ENCODE measurements at regions not wholly inside any gene's neighbourhood (a gene's known extent, or its start where the extent isn't known, plus 50 kb on each side); places are given as distances from the start of the nearest gene placed in this dataset.

DNA sequence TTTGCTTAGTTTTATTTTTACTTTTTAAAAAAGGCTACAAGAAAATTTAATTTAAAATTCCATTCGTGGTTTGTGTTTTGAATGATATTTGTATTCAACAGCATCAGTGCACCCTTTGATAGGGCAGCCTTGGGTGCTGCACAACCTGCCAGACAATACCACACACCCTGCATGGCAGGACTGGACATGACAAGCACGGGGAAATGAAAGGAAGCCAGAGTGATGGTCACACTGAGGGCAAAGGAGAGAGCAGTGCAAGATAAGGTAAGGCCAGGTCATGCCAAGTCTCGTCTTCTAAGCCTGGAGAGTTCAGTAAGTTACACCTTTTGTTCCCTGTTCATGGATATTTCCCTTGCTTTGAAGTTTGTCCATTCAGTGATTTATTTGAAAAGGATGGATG, 103.0 kb downstream of the ALDH8A1 start:
- H3K4me1 ChIP-seq = no peaks in the 10 kb centered on the region
- no peak overlapping the region for H3K4me2 ChIP-seq
- POLR2A ChIA-PET = no interaction called here
- H3K9me3 ChIP-seq = no peaks in the 10 kb centered on the region
- no peak overlapping the region for H3K4me3 ChIP-seq
- CTCF ChIA-PET = no interaction called here
- WGBS (ENCODE audit: missing lambda C conversion rate) = 46% methylated on average over 3 of the region's 3 CpGs
- DNase-seq (ENCODE audit: low read depth in 1 of 2, low spot score in 1 of 2) = no peak
- FAIRE-seq = no peak
- TF ChIP-seq NFE2L2 (conservative IDR thresholded peaks at IDR 0.05; ENCODE audit: low read length) (no peak), ZC3H11A (IDR thresholded peaks at IDR 0.05) (no peak), MYC (IDR thresholded peaks at IDR 0.05; ENCODE audit: borderline replicate concordance, low read length) (no peak), ESRRA (IDR thresholded peaks at IDR 0.05; ENCODE audit: borderline replicate concordance, low read length) (no peak), TP53 (CRISPR knock-in tag; IDR thresholded peaks at IDR 0.05) (no peak), EHMT2 (IDR thresholded peaks at IDR 0.05; ENCODE audit: low read depth) (no peak), RAD21 (conservative IDR thresholded peaks at IDR 0.05 in 1 of 2, IDR thresholded peaks at IDR 0.05 in 1 of 2) (no peak), RCOR1 (IDR thresholded peaks at IDR 0.05; ENCODE audit: low read depth, low read length) (no peak), MAFK (IDR thresholded peaks at IDR 0.05; ENCODE audit: partially characterized antibody) (no peak), FOXS1 (CRISPR knock-in tag; IDR thresholded peaks at IDR 0.05) (no peak)
- TF ChIP-seq, protein P1, sequence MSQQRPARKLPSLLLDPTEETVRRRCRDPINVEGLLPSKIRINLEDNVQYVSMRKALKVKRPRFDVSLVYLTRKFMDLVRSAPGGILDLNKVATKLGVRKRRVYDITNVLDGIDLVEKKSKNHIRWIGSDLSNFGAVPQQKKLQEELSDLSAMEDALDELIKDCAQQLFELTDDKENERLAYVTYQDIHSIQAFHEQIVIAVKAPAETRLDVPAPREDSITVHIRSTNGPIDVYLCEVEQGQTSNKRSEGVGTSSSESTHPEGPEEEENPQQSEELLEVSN (IDR thresholded peaks at IDR 0.05; ENCODE audit: borderline replicate concordance, low read depth) = no peak
- TF ChIP-seq, protein P2, sequence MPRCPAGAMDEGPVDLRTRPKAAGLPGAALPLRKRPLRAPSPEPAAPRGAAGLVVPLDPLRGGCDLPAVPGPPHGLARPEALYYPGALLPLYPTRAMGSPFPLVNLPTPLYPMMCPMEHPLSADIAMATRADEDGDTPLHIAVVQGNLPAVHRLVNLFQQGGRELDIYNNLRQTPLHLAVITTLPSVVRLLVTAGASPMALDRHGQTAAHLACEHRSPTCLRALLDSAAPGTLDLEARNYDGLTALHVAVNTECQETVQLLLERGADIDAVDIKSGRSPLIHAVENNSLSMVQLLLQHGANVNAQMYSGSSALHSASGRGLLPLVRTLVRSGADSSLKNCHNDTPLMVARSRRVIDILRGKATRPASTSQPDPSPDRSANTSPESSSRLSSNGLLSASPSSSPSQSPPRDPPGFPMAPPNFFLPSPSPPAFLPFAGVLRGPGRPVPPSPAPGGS (IDR thresholded peaks at IDR 0.05) = no peak
- ATAC-seq = no peak
- H3K27ac ChIP-seq = no peak overlapping the region

DNA sequence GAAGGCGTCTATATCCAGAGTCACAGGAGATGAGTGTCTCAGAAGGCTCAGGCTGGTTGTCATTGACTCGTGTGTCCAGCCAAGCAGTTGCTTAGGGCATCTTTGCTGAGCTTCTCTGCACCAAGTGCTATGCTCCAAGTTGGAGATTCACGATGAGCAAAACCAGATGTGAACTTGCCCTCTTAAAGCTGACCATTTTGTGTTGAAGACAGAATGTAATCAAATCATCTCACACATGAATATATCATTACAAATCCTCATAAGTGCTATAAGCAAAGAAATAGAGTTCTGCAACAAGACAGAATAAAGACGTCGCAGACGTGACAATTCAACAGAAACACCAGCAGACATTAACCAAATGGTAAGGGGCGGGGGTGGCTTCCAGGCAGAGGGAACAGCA, 103.9 kb downstream of the ALDH8A1 start:
- H3K9me3 ChIP-seq = no peaks in the 10 kb centered on the region
- ChIA-PET POLR2A (no interaction called here), CTCF (interaction anchor here (1.3 kb wide), 1 partner anchor 94 kb away, joined by 5 read pairs; no protein-coding TSS in a partner anchor)
- no peak overlapping the region for H3K4me3 ChIP-seq
- TF ChIP-seq POLR2A (IDR thresholded peaks at IDR 0.05; ENCODE audit: low read length) = no peak
- no peak for TF ChIP-seq PHF8 (IDR thresholded peaks at IDR 0.05; ENCODE audit: borderline replicate concordance, low read depth)
- no peak for TF ChIP-seq KDM1A (IDR thresholded peaks at IDR 0.05; ENCODE audit: low read depth)
- no peak for TF ChIP-seq HOXB13 (CRISPR knock-in tag; IDR thresholded peaks at IDR 0.05; ENCODE audit: low read depth)
- TF ChIP-seq NR3C1 (IDR thresholded peaks at IDR 0.05) = no peak
- WGBS (ENCODE audit: missing lambda C conversion rate) = 87% methylated on average over 7 of the region's 7 CpGs
- H3K4me2 ChIP-seq = no peak overlapping the region
- ATAC-seq = no peak
- FAIRE-seq = no peak
- H3K4me1 ChIP-seq = no peaks in the 10 kb centered on the region
- H3K27ac ChIP-seq = no peak overlapping the region
- DNase-seq (ENCODE audit: low read depth in 1 of 2, low spot score in 1 of 2) = no peak

DNA sequence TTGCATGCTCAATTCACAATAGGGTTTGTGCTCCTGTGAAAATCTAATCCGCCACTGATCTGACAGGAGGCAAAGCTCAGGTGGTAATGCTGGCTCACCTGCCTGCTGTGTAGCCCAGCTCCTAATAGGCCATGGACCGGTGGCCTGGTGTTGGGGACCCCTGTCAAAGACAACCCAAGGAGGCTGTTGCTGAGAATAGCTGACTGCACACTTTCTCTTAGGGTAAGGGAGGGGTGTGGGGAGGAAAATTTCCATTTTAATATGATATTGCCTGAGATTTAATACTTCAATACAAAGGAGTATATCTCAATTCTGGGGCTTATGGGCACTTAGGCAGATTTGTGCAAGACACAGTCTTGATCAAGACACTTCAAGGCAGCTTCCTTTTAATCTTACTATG, 105.8 kb downstream of the ALDH8A1 start:
- POLR2A ChIA-PET = no interaction called here
- WGBS (ENCODE audit: missing lambda C conversion rate) = 86% methylated on average over 2 of the region's 2 CpGs
- FAIRE-seq (no peak), DNase-seq (ENCODE audit: low read depth in 1 of 2, low spot score in 1 of 2) (no peak), ATAC-seq (no peak)
- H3K4me3 ChIP-seq = no peak overlapping the region
- H3K4me2 ChIP-seq = no peak overlapping the region
- CTCF ChIA-PET = interaction anchor here (1.6 kb wide), 1 partner anchor 21 kb away, joined by 5 read pairs; no protein-coding TSS in a partner anchor
- H3K9me3 ChIP-seq = no peaks in the 10 kb centered on the region
- TF ChIP-seq ZFP36 (IDR thresholded peaks at IDR 0.05; ENCODE audit: borderline replicate concordance, partially characterized antibody) = no peak
- TF ChIP-seq MAFK (IDR thresholded peaks at IDR 0.05; ENCODE audit: partially characterized antibody) = peak; percentile 17
- no peak for TF ChIP-seq HEYL (CRISPR knock-in tag; IDR thresholded peaks at IDR 0.05)
- TF ChIP-seq KDM5A (IDR thresholded peaks at IDR 0.05) = no peak
- TF ChIP-seq CTCF (IDR thresholded peaks at IDR 0.05) = no peak
- no peak for TF ChIP-seq RARB (CRISPR knock-in tag; IDR thresholded peaks at IDR 0.05)
- no peak for TF ChIP-seq FOSB (CRISPR knock-in tag; IDR thresholded peaks at IDR 0.05)
- H3K4me1 ChIP-seq = peaks cover 10% of the 10 kb centered on the region; the same call in 1 of the 3 replicates
- H3K27ac ChIP-seq = no peak overlapping the region
